ENCODE measurements at regions not wholly inside any gene's neighbourhood (a gene's known extent, or its start where the extent isn't known, plus 50 kb on each side); places are given as distances from the start of the nearest gene placed in this dataset.

- 72 to 100% methylated on average over 1 to 2 of the region's 2 CpGs for WGBS, 2 donors (ENCODE audit: low coverage in 1 of 2)
- Histone ChIP-seq H3K36me3 (no peaks in the 10 kb centered on the region), H3K27me3 (no peaks in the 10 kb centered on the region)
These were observed 357.7 kb upstream of the PCDH7 start for GRCh38 chr4:30362436-30362835.

GRCh38 chr4:30370105-30370504 lies 350.1 kb upstream of the PCDH7 start:
- H3K27me3 ChIP-seq: no peaks in the 10 kb centered on the region
- H3K36me3 ChIP-seq: no peaks in the 10 kb centered on the region
- H3K9me3 ChIP-seq: no peaks in the 10 kb centered on the region
- no peak overlapping the region for H3K4me3 ChIP-seq
- no peak for TF ChIP-seq POLR2A (IDR thresholded peaks at IDR 0.05)
- no peak for TF ChIP-seq EP300 (IDR thresholded peaks at IDR 0.05)
- 81 to 87% methylated on average over 9 to 13 of the region's 14 CpGs for WGBS, 2 donors (ENCODE audit: low coverage in 1 of 2)
- no peak for ATAC-seq
- no peak overlapping the region for H3K27ac ChIP-seq
- H3K4me1 ChIP-seq: no peaks in the 10 kb centered on the region

More at GRCh38 chr4:30362436-30362835, 357.7 kb upstream of the PCDH7 start:
- no peak overlapping the region for H3K27ac ChIP-seq
- no peaks in the 10 kb centered on the region for H3K9me3 ChIP-seq
- H3K4me3 ChIP-seq: no peak overlapping the region
- no peak for ATAC-seq
- H3K4me1 ChIP-seq: no peaks in the 10 kb centered on the region
- TF ChIP-seq POLR2A (IDR thresholded peaks at IDR 0.05) (no peak), CTCF (IDR thresholded peaks at IDR 0.05) (no peak), POLR2AphosphoS5 (IDR thresholded peaks at IDR 0.05) (no peak), EP300 (IDR thresholded peaks at IDR 0.05) (no peak)

GRCh38 chr4:30380404-30380998 lies 339.7 kb upstream of the PCDH7 start:
- Histone ChIP-seq H3K9me3 (no peaks in the 10 kb centered on the region), H3K27ac (no peak overlapping the region), H3K27me3 (no peaks in the 10 kb centered on the region), H3K4me1 (no peaks in the 10 kb centered on the region), H3K4me3 (no peak overlapping the region), H3K36me3 (no peaks in the 10 kb centered on the region)
- WGBS, 2 donors (ENCODE audit: low coverage in 1 of 2): 29 to 71% methylated on average over 2 to 3 of the region's 6 CpGs
- TF ChIP-seq CTCF (IDR thresholded peaks at IDR 0.05): peak in 3 of 4 experiments; percentile 21 to 58 (median 21)
- no peak for TF ChIP-seq EP300 (IDR thresholded peaks at IDR 0.05)
- no peak for ATAC-seq

GRCh38 chr4:30385650-30386049 lies 334.5 kb upstream of the PCDH7 start:
- Histone ChIP-seq H3K4me3 (no peak overlapping the region), H3K27me3 (no peaks in the 10 kb centered on the region), H3K27ac (no peak overlapping the region), H3K9me3 (no peaks in the 10 kb centered on the region), H3K36me3 (no peaks in the 10 kb centered on the region), H3K4me1 (no peaks in the 10 kb centered on the region)
- 77 to 100% methylated on average over 2 of the region's 2 CpGs for WGBS, 2 donors (ENCODE audit: low coverage in 1 of 2)
- TF ChIP-seq EP300 (IDR thresholded peaks at IDR 0.05) (no peak), POLR2A (IDR thresholded peaks at IDR 0.05) (no peak), CTCF (IDR thresholded peaks at IDR 0.05) (no peak), POLR2AphosphoS5 (IDR thresholded peaks at IDR 0.05) (no peak)
- ATAC-seq: no peak

- ATAC-seq: no peak
- no peaks in the 10 kb centered on the region for H3K9me3 ChIP-seq
- no peak overlapping the region for H3K4me3 ChIP-seq
- H3K27ac ChIP-seq: no peak overlapping the region
- H3K27me3 ChIP-seq: no peaks in the 10 kb centered on the region
- WGBS, 2 donors (ENCODE audit: low coverage in 1 of 2): 86 to 92% methylated on average over 4 of the region's 4 CpGs
- H3K36me3 ChIP-seq: no peaks in the 10 kb centered on the region
- no peaks in the 10 kb centered on the region for H3K4me1 ChIP-seq
- TF ChIP-seq POLR2A (IDR thresholded peaks at IDR 0.05) (no peak), POLR2AphosphoS5 (IDR thresholded peaks at IDR 0.05) (no peak), EP300 (IDR thresholded peaks at IDR 0.05) (no peak), CTCF (IDR thresholded peaks at IDR 0.05) (no peak)
These were observed 333.8 kb upstream of the PCDH7 start for GRCh38 chr4:30386266-30386895.
